Activated naive CD4-positive, alpha-beta T cell treated with anti-CD3 and anti-CD28 coated beads, Interleukin-2, amount 50 U/mL, for 24 hours (primary cell): ENCODE measurements at regions not wholly inside any gene's neighbourhood (a gene's known extent, or its start where the extent isn't known, plus 50 kb on each side); places are given as distances from the start of the nearest gene placed in this dataset.
A peak's percentile ranks its signal among the peaks of the same experiment; 100 is the strongest.

Experiments used
- H3K27ac Mint-ChIP-seq: one replicate; pipeline ENCODE4 v1.8.0; 2021; ENCODE audit warnings: mild to moderate bottlenecking, mixed read lengths
- H3K27me3 Mint-ChIP-seq: one replicate; pipeline ENCODE4 v1.8.0; 2021; ENCODE audit warnings: mixed read lengths
- H3K36me3 Mint-ChIP-seq: one replicate; pipeline ENCODE4 v1.8.0; 2021; ENCODE audit warnings: mixed read lengths
- H3K4me1 Mint-ChIP-seq: one replicate; pipeline ENCODE4 v1.8.0; 2021; ENCODE audit warnings: mixed read lengths
- H3K4me3 Mint-ChIP-seq: one replicate; pipeline ENCODE4 v1.8.0; 2021; ENCODE audit warnings: mild to moderate bottlenecking, mixed read lengths
- H3K9me3 Mint-ChIP-seq: one replicate; pipeline ENCODE4 v1.8.0; 2021; ENCODE audit warnings: mixed read lengths

GRCh38 chr15:70459312-70459711 lies 304.0 kb downstream of the UACA start:
- Mint-ChIP-seq H3K4me3 (peak overlapping the region; percentile 7), H3K36me3 (no peaks in the 10 kb centered on the region), H3K4me1 (peaks cover 18% of the 10 kb centered on the region), H3K9me3 (no peaks in the 10 kb centered on the region), H3K27ac (no peak overlapping the region), H3K27me3 (no peaks in the 10 kb centered on the region)

- Mint-ChIP-seq H3K36me3 (no peaks in the 10 kb centered on the region), H3K9me3 (no peaks in the 10 kb centered on the region), H3K27ac (peak overlapping the region; percentile 21), H3K27me3 (no peaks in the 10 kb centered on the region), H3K4me3 (peak overlapping the region; percentile 37), H3K4me1 (peaks cover 32% of the 10 kb centered on the region)
Observed at GRCh38 chr15:70453766-70454165, 309.6 kb downstream of the UACA start.

DNA sequence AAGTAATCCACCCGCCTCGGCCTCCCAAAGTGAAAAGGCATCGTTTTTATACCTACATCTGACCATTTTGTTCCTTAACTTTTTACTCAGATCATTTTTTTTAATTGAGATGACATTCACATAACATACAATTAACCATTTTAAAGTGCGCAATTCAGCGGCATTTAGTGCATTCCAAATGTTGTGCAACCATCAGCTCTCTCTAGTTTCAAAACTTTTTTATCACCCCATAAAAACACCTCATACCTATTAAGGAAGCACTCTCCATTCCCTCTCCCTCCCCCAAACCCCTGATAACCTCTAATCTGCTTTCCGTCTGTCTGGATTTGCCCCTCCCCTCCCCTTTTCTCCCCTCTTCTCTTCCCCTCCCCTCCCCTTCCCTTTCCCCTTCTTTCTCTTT lies 310.1 kb downstream of the UACA start:
- Mint-ChIP-seq H3K4me3 (peak overlapping the region; percentile 37), H3K27me3 (no peaks in the 10 kb centered on the region), H3K36me3 (no peaks in the 10 kb centered on the region), H3K27ac (peak overlapping the region; percentile 21), H3K9me3 (no peaks in the 10 kb centered on the region), H3K4me1 (peaks cover 37% of the 10 kb centered on the region)

DNA sequence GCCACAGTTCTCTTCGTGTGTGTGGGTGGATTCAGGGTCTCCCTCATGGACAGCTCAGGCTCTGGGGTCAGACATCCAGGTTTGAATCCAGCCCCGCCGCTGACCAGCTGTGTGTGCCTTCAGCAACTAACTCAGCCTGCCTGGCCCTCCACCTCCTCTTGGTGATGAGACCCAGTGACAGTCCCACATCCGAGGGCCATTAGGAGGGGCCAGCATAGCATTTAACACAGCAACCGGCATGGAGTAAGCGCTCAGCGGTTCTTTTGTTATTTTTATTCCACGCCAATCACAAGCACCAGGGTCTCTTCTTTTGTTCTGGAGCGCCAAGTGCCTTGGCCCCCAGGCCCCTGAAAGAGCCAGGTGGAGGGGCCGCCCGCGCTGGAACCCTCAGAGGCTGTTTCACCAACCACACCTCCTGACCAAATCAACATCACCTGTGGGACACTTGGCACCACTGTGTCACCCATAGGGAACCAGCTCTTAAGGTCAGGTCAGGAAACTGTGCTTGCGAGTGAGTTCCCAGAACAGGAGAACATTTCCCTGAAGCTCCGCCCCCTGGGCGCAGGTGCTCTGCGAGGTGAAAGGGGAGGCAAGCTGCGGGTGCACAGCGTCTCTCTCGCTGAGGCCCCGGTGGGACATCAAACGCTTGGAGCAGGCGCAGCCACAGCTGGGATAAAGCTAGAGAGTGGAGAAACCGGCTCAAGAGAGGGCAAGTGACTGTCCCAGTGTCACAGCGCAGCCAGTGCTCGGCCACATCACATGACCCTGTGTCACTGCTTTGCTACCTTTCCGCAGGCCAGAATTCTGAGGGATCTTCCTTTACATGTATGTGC lies 311.3 kb downstream of the UACA start:
- Mint-ChIP-seq H3K4me3 (peak overlapping the region; percentile 42), H3K27me3 (no peaks in the 10 kb centered on the region), H3K27ac (peak overlapping the region; percentile 35), H3K9me3 (no peaks in the 10 kb centered on the region), H3K36me3 (no peaks in the 10 kb centered on the region), H3K4me1 (peaks cover 49% of the 10 kb centered on the region)

DNA sequence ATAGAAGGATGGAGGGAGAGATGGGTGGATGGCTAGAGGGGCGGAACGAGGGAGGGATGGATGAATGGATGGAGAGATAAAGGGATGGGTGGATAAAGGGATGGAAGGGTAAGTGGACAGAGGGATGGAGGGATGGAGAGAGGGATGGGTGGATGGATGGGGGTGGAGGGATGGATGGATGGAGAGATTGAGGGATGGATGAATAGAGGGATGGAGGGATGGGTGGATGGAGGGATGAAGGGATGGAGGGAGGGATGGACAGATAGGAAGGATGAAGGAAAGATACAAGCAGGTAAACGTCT lies 313.3 kb downstream of the UACA start:
- Mint-ChIP-seq H3K36me3 (no peaks in the 10 kb centered on the region), H3K27me3 (no peaks in the 10 kb centered on the region), H3K9me3 (no peaks in the 10 kb centered on the region)

DNA sequence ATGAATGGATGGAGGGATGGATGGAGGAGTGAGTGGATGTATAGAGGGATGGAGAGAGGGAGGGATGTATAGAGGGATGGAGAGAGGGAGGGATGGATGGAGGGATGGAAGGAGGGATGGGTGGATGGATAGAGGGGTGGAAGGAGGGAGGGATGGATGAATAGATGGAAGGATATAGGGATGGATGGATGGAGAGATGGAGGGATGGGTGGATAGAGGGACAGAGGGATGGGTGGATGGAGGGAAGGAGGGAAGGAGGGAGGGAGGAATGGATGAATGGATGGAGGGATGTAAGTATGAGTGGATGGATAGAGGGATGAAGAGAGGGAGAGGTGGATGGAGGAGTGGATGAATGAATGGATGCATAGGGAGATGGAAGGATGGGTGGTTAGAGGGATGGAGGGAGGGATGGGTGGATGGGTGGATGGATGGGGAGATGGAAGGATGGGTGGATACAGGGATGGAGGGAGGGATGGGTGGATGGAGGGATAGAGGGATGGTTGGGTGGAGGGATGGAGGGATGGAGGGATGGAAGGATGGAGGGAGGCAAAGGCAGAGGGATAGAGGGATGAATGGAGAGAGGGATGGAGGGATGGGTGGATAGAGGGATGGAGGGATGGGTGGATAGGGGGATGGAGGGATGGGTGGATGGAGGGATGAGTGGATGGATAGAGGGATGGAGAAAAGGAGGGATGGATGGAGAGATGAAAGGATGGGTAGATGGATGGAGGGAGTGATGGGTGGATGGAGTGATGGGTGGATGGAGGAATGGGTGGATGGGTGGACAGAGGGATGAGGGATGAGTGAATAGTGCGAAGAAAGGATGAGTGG lies 313.8 kb downstream of the UACA start:
- no peaks in the 10 kb centered on the region for H3K36me3 Mint-ChIP-seq
- no peaks in the 10 kb centered on the region for H3K9me3 Mint-ChIP-seq
- H3K27ac Mint-ChIP-seq = peak overlapping the region; percentile 38
- H3K27me3 Mint-ChIP-seq = no peaks in the 10 kb centered on the region
- no peak overlapping the region for H3K4me3 Mint-ChIP-seq
- peaks cover 54% of the 10 kb centered on the region for H3K4me1 Mint-ChIP-seq

More for the DNA sequence above, 313.3 kb downstream of the UACA start:
- H3K27ac Mint-ChIP-seq = peak overlapping the region; percentile 38
- H3K4me3 Mint-ChIP-seq = no peak overlapping the region
- H3K4me1 Mint-ChIP-seq = peaks cover 54% of the 10 kb centered on the region

GRCh38 chr15:70447928-70448698 lies 315.2 kb downstream of the UACA start:
- H3K4me3 Mint-ChIP-seq = peak overlapping the region; percentile 43
- H3K4me1 Mint-ChIP-seq = peaks cover 47% of the 10 kb centered on the region
- H3K9me3 Mint-ChIP-seq = no peaks in the 10 kb centered on the region
- H3K27me3 Mint-ChIP-seq = no peaks in the 10 kb centered on the region
- H3K27ac Mint-ChIP-seq = peak overlapping the region; percentile 68
- H3K36me3 Mint-ChIP-seq = no peaks in the 10 kb centered on the region

GRCh38 chr15:70447521-70447920 lies 315.8 kb downstream of the UACA start:
- no peak overlapping the region for H3K4me3 Mint-ChIP-seq
- no peaks in the 10 kb centered on the region for H3K9me3 Mint-ChIP-seq
- H3K27me3 Mint-ChIP-seq = no peaks in the 10 kb centered on the region
- no peaks in the 10 kb centered on the region for H3K36me3 Mint-ChIP-seq
- peaks cover 44% of the 10 kb centered on the region for H3K4me1 Mint-ChIP-seq
- no peak overlapping the region for H3K27ac Mint-ChIP-seq

- H3K27ac Mint-ChIP-seq = no peak overlapping the region
- H3K4me3 Mint-ChIP-seq = no peak overlapping the region
- H3K36me3 Mint-ChIP-seq = no peaks in the 10 kb centered on the region
- H3K27me3 Mint-ChIP-seq = no peaks in the 10 kb centered on the region
- H3K9me3 Mint-ChIP-seq = no peaks in the 10 kb centered on the region
- peaks cover 40% of the 10 kb centered on the region for H3K4me1 Mint-ChIP-seq
Observed at GRCh38 chr15:70447081-70447480, 316.3 kb downstream of the UACA start.

DNA sequence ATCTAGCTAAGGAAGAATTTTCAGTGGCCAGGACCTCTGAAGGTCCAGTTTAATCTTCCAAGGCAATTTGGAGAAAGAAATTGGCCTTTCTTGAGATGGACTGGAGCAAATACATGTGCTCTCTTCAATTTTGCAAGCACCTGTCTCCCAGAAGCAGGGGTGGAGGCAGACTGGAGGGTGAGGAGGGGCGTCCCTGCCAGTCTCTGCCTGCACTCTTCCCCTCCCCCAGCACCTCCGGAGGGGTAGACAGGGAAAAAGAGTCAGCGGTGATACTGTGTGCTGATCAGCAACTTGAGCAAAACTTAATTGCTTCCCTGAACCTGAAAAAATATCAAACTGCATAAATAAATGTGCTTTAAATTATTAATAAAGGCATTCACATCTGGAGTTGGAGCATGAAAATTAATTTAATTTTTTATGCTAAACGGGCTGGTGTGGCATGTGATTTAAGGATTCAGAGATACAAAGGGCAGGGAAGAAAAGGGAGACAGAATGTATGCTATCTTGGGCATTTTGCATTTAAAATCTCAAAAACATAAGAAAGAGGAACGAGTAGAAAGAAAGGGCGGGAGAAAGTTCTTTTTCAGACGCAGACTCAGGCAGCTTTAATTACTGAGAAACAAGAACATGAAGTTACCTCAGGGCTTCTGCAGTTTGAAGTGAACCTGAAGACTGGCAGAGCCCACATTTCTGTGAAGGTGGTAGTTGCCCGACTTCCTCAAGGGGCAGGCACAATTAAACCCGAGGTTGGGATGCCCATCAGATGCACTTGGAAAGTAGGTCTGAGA lies 319.7 kb downstream of the UACA start:
- Mint-ChIP-seq H3K4me1 (peaks cover 25% of the 10 kb centered on the region), H3K4me3 (no peak overlapping the region), H3K27ac (no peak overlapping the region), H3K27me3 (no peaks in the 10 kb centered on the region), H3K9me3 (no peaks in the 10 kb centered on the region), H3K36me3 (no peaks in the 10 kb centered on the region)

GRCh38 chr15:70442616-70443321 lies 320.6 kb downstream of the UACA start:
- Mint-ChIP-seq H3K27me3 (no peaks in the 10 kb centered on the region), H3K27ac (no peak overlapping the region), H3K36me3 (no peaks in the 10 kb centered on the region), H3K9me3 (no peaks in the 10 kb centered on the region), H3K4me1 (peaks cover 16% of the 10 kb centered on the region), H3K4me3 (no peak overlapping the region)

DNA sequence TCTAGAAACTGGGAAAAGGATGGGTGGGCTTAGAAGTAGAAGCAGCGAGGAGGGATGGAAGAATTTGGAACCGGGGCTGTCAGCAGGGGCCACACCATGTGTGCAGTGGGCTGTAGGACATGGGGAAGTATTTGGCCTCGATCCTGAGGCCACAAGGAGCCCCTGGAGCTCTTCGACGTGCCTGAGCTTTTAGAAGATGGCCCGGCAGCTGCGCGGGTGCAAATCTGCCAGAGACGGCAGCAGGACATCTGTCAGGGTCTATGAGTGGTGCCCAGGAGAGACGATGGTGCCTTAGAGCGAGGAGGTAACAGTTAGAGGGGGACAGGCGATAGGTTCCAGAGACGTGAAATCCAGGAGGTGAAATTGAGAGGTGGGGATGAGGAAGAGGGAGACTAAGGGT lies 321.1 kb downstream of the UACA start:
- no peaks in the 10 kb centered on the region for H3K27me3 Mint-ChIP-seq
- no peaks in the 10 kb centered on the region for H3K36me3 Mint-ChIP-seq
- H3K27ac Mint-ChIP-seq = no peak overlapping the region
- no peak overlapping the region for H3K4me3 Mint-ChIP-seq
- H3K9me3 Mint-ChIP-seq = no peaks in the 10 kb centered on the region
- H3K4me1 Mint-ChIP-seq = peaks cover 11% of the 10 kb centered on the region

- Mint-ChIP-seq H3K27me3 (no peaks in the 10 kb centered on the region), H3K4me1 (peaks cover 17% of the 10 kb centered on the region), H3K36me3 (no peaks in the 10 kb centered on the region), H3K4me3 (no peak overlapping the region), H3K27ac (no peak overlapping the region), H3K9me3 (no peaks in the 10 kb centered on the region)
Observed at GRCh38 chr15:70440416-70441138, 322.8 kb downstream of the UACA start.

- Mint-ChIP-seq H3K27ac (no peak overlapping the region), H3K27me3 (no peaks in the 10 kb centered on the region), H3K4me1 (peaks cover 24% of the 10 kb centered on the region), H3K36me3 (no peaks in the 10 kb centered on the region), H3K4me3 (no peak overlapping the region), H3K9me3 (no peaks in the 10 kb centered on the region)
Observed at GRCh38 chr15:70439880-70440279, 323.5 kb downstream of the UACA start.
